Colonic mucosa (tissue), 4 donors: ENCODE measurements at regions not wholly inside any gene's neighbourhood (a gene's known extent, or its start where the extent isn't known, plus 50 kb on each side); places are given as distances from the start of the nearest gene placed in this dataset.

ENCODE experiments used
- DNase-seq: peaks from one replicate; pipeline ENCODE4 v3.0.0-alpha.2; 2020
- H3K27ac ChIP-seq: fragments of 200-600 bp; one replicate; pipeline ENCODE4 v1.8.0; 2021
- H3K27me3 ChIP-seq: fragments of 200-600 bp; one replicate; pipeline ENCODE4 v1.8.0; 2021
- H3K36me3 ChIP-seq: fragments of 200-600 bp; one replicate; pipeline ENCODE4 v1.8.0; 2021
- H3K4me1 ChIP-seq: fragments of 200-600 bp; one replicate; pipeline ENCODE4 v1.8.0; 2021; ENCODE audit warnings: mild to moderate bottlenecking
- H3K4me3 ChIP-seq: fragments of 200-600 bp; one replicate; pipeline ENCODE4 v1.8.0; 2021
- H3K9ac ChIP-seq, 2 donors: one replicate each; pipeline ENCODE4 v1.7.0; 2013; ENCODE audit warnings: control low read depth in 2 of 2, low read depth in 2 of 2, low read length in 2 of 2
- H3K9me3 ChIP-seq: fragments of 200-600 bp; one replicate; pipeline ENCODE4 v1.8.0; 2021
- CTCF ChIP-seq: fragments of 200-600 bp; IDR thresholded peaks from one replicate; pipeline ENCODE4 v1.8.0; 2022; ENCODE audit warnings: antibody characterized with exemption, mild to moderate bottlenecking
- intact Hi-C: fragments of 100-400 bp; cut with DNase I; formaldehyde crosslinking; loops from one replicate; pipeline ENCODE4 v1.14.1; 2022
- donor health status: healthy.
- donor health status: DM: no; HTN: no; CAD: no.
- donor health status: DM: no; HTN: no; CAD: no.

DNA sequence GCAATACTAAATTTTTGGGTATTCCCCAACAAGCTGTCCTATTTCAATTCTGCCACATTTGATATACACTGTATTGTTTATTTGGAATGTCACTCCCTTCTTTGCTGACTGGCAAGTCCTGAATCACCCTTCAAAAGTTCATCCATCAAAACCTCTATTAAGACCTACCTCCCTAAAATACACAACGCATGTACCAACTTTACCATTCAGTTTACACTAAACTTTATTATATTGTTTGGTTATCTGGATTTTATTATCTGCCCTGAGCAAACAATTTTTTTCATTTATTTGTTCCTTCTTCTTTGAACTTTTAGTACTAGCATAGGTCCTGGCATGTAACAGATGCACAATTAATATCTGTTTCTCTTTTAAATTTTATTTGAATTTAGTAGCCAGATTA lies 958.2 kb upstream of the ADGRB3 start:
- Histone ChIP-seq H3K4me1 (no peaks in the 10 kb centered on the region), H3K4me3 (no peak overlapping the region), H3K9ac (no peak overlapping the region), H3K9me3 (no peaks in the 10 kb centered on the region), H3K27ac (no peak overlapping the region), H3K36me3 (no peaks in the 10 kb centered on the region), H3K27me3 (no peaks in the 10 kb centered on the region)
- DNase-seq: no peak
- TF ChIP-seq CTCF: no peak
- intact Hi-C loops: no loop called here

DNA sequence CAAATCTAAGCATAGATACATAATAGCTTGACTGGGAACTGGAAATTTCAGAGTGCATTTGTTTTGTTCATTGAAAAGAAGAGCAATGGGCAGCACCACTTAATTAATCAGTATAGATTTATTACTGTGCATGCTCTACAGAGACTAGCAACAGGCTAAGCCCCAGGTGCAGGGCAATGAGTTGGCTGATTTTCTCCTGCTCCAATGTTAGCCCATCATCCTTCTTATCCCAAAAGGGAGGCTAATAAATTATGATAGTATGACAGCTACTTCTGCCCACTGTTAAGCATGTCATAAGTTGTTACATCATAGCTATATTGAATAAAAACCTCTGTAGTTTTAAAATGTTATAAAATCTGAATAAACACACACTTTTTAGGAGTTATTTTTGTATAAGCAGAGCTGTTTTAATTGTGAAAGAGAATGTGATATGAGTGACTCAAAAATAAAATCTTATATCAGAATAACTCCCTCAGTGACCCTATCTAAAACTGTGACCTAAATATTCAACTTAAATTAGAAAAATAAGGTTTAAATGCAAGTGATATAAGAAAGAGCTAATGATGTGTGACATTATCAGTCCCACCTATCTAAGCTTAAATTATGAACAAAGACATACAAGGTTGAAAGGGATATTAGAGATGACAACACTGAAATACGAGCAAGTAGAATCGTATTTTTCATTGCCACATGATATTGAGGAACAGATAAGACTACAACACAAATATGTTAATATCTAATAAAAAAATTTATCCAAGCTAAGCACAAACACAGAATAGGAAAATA lies 967.3 kb upstream of the ADGRB3 start:
- no peak overlapping the region for H3K9ac ChIP-seq
- H3K9me3 ChIP-seq: no peaks in the 10 kb centered on the region
- H3K27me3 ChIP-seq: no peaks in the 10 kb centered on the region
- TF ChIP-seq CTCF: no peak
- H3K4me3 ChIP-seq: no peak overlapping the region
- no peak overlapping the region for H3K27ac ChIP-seq
- DNase-seq: no peak
- no peaks in the 10 kb centered on the region for H3K4me1 ChIP-seq
- intact Hi-C loops: no loop called here
- no peaks in the 10 kb centered on the region for H3K36me3 ChIP-seq

DNA sequence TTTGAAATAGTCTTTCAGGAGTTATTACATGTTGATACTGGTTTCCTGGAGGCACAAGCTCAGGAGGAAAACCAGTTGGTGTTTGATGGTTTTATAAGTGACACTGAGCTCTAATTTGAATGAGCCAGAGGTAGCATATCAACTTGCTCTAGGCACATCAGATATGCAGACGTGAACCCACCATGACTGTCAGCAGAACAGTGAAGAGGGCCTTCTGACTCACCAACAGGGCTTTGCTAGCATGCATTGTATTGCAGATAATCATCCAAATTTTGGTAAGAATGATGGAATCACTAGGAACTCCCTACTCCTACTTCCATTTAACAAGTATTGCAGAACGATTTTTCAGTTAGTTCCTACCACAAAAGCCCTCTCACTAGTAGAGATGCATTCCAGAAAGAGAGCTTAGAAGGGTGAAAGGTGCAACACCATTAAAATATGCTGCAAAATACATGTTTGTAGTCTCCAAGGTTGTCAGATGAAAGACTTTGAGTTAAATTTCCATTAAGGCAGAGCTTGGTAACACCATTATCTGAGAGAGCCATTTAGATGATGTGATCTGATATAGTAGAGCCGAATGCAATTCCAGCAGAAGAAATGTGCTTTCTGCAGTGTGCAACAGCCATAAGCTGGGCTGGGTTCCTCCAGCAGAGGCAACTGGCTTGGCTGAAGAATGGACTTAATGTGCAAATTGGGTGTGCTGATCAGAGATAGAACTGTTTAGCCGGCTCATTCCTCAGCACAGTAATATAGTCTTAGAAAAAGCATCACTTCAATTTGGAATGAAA lies 968.7 kb upstream of the ADGRB3 start:
- Histone ChIP-seq H3K4me1 (no peaks in the 10 kb centered on the region), H3K27ac (no peak overlapping the region), H3K9ac (no peak overlapping the region), H3K27me3 (no peaks in the 10 kb centered on the region), H3K4me3 (no peak overlapping the region), H3K9me3 (no peaks in the 10 kb centered on the region), H3K36me3 (no peaks in the 10 kb centered on the region)
- TF ChIP-seq CTCF: no peak
- DNase-seq: no peak
- intact Hi-C loops: no loop called here

- Histone ChIP-seq H3K36me3 (no peaks in the 10 kb centered on the region), H3K27me3 (no peaks in the 10 kb centered on the region), H3K27ac (no peak overlapping the region), H3K4me3 (no peak overlapping the region), H3K9ac (no peak overlapping the region), H3K4me1 (no peaks in the 10 kb centered on the region), H3K9me3 (no peaks in the 10 kb centered on the region)
- no peak for TF ChIP-seq CTCF
- intact Hi-C loops: no loop called here
- no peak for DNase-seq
These were observed 970.1 kb upstream of the ADGRB3 start for GRCh38 chr6:67664942-67665341.

DNA sequence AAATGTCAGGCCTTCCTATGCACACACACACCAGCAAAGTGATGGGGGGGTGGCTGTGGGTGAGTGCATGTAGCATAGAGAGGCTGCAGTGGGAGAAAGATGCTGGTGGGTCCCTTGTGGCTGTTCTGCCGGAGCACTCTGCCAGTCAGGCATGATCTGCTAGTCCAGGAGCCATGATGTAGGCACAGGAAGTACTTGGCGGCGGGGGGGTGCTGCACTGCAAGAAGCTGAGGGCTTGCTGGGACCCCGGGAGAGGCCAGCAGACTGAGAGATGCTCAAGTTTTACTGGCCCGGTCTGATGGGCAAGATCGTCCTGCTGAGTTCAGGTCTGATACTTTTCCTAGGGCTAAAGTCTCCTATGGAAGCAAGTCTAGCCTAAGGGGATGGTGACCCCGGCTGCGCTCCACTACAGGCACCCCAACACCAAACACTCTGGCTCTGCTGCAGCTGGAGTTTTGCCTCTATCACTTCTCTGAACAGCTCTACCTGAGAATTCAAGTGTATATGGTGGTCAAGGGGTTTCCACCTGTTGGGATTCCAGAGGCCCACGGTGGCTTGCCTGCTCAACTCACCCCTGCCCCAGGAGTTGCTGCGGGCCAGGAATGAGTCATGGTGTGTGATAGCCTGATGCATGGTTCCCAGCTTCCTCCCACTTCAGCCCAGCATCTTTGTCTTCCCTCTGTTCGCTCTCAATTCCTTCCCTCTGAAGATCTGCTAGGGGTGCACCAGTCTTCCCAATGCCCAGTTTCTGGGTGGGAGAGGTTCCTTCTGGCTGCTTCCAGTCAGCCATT lies 971.8 kb upstream of the ADGRB3 start:
- no peaks in the 10 kb centered on the region for H3K4me1 ChIP-seq
- H3K9ac ChIP-seq: no peak overlapping the region
- no peaks in the 10 kb centered on the region for H3K27me3 ChIP-seq
- H3K36me3 ChIP-seq: no peaks in the 10 kb centered on the region
- no peak overlapping the region for H3K4me3 ChIP-seq
- TF ChIP-seq CTCF: no peak
- H3K27ac ChIP-seq: no peak overlapping the region
- intact Hi-C loops: no loop called here
- no peak for DNase-seq
- H3K9me3 ChIP-seq: no peaks in the 10 kb centered on the region
